Karpas-422 (cell line): ENCODE measurements at regions not wholly inside any gene's neighbourhood (a gene's known extent, or its start where the extent isn't known, plus 50 kb on each side); places are given as distances from the start of the nearest gene placed in this dataset.

Experiments used
- DNase-seq: peaks from one replicate; pipeline ENCODE4 v3.0.0-alpha.2; 2015
- H2AFZ ChIP-seq: fragments of 200-600 bp; sonication (generic); 2 replicates; pipeline ENCODE4 v1.6.1; 2014; ENCODE audit warnings: antibody characterized with exemption, low read length, mixed read lengths
- H3K27ac ChIP-seq: fragments of 200-600 bp; sonication (generic); 2 replicates; pipeline ENCODE4 v1.5.1; 2014; ENCODE audit warnings: mild to moderate bottlenecking, low read length, moderate library complexity
- H3K27me3 ChIP-seq: fragments of 200-600 bp; sonication (generic); 2 replicates; pipeline ENCODE4 v1.6.1; 2014; ENCODE audit warnings: low read length, mixed read lengths
- H3K36me3 ChIP-seq: fragments of 200-600 bp; sonication (generic); 2 replicates; pipeline ENCODE4 v1.6.1; 2014; ENCODE audit warnings: low read length, mixed read lengths; ENCODE audit not compliant: insufficient read depth
- H3K4me1 ChIP-seq: fragments of 200-600 bp; sonication (generic); 2 replicates; pipeline ENCODE4 v1.6.1; 2014; ENCODE audit warnings: mild to moderate bottlenecking, low read length, mixed read lengths
- H3K4me2 ChIP-seq: fragments of 200-600 bp; sonication (generic); 2 replicates; pipeline ENCODE4 v1.6.1; 2014; ENCODE audit warnings: low read length, low read depth, mild to moderate bottlenecking; ENCODE audit not compliant: poor library complexity, severe bottlenecking
- H3K4me3 ChIP-seq: fragments of 200-600 bp; sonication (generic); 2 replicates; pipeline ENCODE4 v1.5.1; 2014; ENCODE audit warnings: mild to moderate bottlenecking, antibody characterized with exemption, low read length, mixed read lengths
- H3K79me2 ChIP-seq: fragments of 200-600 bp; sonication (generic); 2 replicates; pipeline ENCODE4 v1.6.1; 2014; ENCODE audit warnings: mild to moderate bottlenecking, low read length, mixed read lengths
- H3K9ac ChIP-seq: fragments of 200-600 bp; sonication (generic); 2 replicates; pipeline ENCODE4 v1.6.0; 2014; ENCODE audit warnings: low read length
- H3K9me2 ChIP-seq: fragments of 200-600 bp; sonication (generic), shearing (Covaris generic); replicated peaks from 2 replicates; pipeline ENCODE4 v1.6.0; 2014; ENCODE audit warnings: mild to moderate bottlenecking, low read length, moderate library complexity; ENCODE audit not compliant: insufficient read depth
- H3K9me3 ChIP-seq: fragments of 300-700, 200-600 bp; sonication (generic); 2 replicates; pipeline ENCODE4 v1.6.1; 2014; ENCODE audit warnings: low read length, mixed read lengths
- H4K20me1 ChIP-seq: fragments of 200-600 bp; sonication (generic); 2 replicates; pipeline ENCODE4 v1.6.1; 2014; ENCODE audit warnings: mild to moderate bottlenecking, antibody characterized with exemption, low read length, low read depth; ENCODE audit not compliant: insufficient read depth

DNA sequence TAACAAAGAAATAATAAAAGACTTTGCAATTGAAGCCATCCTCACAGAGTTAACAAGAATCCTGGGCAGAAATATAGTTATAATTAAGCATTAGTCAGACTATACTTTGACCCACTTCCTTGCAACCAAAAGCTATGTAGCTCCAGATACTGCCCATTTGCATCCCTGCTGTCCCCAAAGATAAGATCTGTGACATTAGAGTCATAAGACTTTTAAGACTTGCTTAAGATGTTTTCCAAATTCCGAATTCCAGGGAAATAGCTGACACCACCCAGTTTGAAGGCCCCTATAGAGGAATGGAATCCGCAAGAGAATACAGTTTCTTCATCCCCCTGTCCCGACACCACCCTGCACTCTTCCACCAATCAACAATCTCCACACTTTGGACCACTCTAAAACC, 69.5 kb upstream of the TLK1 start:
- Histone ChIP-seq H3K4me3 (no peak overlapping the region), H3K36me3 (no peaks in the 10 kb centered on the region), H3K4me1 (no peaks in the 10 kb centered on the region), H3K79me2 (no peaks in the 10 kb centered on the region), H4K20me1 (no peaks in the 10 kb centered on the region), H3K27ac (no peak overlapping the region), H2AFZ (no peak overlapping the region), H3K9me3 (no peaks in the 10 kb centered on the region), H3K9me2 (no peaks in the 10 kb centered on the region), H3K9ac (no peak overlapping the region), H3K4me2 (no peak overlapping the region), H3K27me3 (no peaks in the 10 kb centered on the region)
- DNase-seq = no peak

DNA sequence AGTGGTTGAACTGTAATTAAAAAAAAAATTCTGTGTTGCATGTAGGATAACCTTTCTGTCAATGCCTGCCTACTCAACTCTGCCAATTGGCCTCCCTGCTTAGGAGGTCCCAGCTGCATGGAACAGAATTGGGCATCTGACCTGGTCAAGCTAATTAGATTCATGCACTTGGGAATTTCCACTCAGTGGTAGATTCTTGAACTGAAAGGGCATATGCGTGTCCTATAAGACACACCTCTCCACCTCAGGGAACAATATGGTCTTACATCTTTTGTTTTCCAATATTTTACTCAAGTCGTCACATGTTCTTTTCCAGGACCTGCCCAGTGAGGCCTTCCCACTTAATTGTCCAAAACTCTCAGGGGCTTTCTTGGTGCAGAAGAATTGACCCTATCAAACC, 68.1 kb upstream of the TLK1 start:
- H3K4me2 ChIP-seq = no peak overlapping the region
- H3K9me3 ChIP-seq = no peaks in the 10 kb centered on the region
- H3K4me1 ChIP-seq = no peaks in the 10 kb centered on the region
- no peaks in the 10 kb centered on the region for H3K79me2 ChIP-seq
- no peaks in the 10 kb centered on the region for H3K9me2 ChIP-seq
- H3K4me3 ChIP-seq = no peak overlapping the region
- H3K9ac ChIP-seq = no peak overlapping the region
- no peak for DNase-seq
- no peak overlapping the region for H3K27ac ChIP-seq
- H3K36me3 ChIP-seq = no peaks in the 10 kb centered on the region
- H2AFZ ChIP-seq = no peak overlapping the region
- H4K20me1 ChIP-seq = no peaks in the 10 kb centered on the region
- no peaks in the 10 kb centered on the region for H3K27me3 ChIP-seq

DNA sequence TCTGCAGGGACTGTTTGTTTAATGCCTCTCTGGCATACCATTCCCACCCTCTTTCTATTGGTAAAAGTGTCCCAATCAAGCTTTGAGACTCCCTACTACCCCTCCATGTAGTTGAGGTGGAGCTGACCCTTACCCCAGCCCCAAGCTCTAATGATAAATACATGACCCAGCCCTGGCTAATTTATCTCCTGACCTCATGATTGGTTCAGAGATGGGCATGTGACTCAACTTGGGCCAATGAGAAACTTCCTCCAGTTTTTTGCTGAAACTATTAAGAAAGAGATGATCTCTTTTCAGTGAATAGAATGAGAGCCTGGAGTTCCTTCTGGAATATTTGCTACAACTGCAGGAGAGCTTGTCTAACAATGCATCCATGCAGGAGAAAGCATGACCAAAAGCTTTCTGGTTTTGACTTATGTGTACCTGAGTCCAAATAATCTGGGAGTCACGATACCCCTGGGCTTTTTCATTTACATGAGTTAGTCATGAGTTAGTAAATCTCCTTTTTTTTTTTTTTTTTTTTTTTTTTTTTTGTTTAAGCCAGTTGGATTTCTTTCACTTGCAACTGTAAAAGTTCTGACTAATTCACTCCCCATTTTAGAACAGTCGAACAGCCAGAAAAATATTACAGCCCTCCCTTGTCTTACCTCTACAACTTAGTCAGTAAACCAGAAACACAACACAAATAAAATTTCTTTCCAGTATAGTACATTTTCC, 66.5 kb upstream of the TLK1 start:
- Histone ChIP-seq H3K9me3 (no peaks in the 10 kb centered on the region), H2AFZ (no peak overlapping the region), H3K4me1 (no peaks in the 10 kb centered on the region), H3K9me2 (no peaks in the 10 kb centered on the region), H3K4me3 (no peak overlapping the region), H3K36me3 (no peaks in the 10 kb centered on the region), H4K20me1 (no peaks in the 10 kb centered on the region), H3K79me2 (no peaks in the 10 kb centered on the region), H3K27ac (no peak overlapping the region), H3K9ac (no peak overlapping the region), H3K4me2 (no peak overlapping the region), H3K27me3 (no peaks in the 10 kb centered on the region)
- DNase-seq = no peak

DNA sequence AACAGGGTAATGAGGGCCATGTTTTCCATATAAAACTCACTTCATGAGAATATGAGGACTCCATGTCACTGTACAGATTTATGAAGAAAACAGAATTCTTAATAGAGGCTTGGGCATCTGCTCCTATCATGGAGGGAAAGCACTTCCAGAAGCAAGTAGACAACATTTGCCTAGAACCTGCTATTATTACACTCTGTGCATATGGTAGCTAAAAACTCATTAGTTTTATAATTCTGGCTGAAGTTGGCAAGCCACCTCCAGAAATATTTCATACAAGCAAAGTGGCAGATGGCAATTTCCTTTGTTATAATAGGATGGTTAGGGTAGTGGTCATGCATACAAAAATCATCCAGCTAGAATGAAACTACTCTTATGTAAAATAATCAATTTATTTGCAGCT, 65.8 kb upstream of the TLK1 start:
- Histone ChIP-seq H3K4me3 (no peak overlapping the region), H4K20me1 (no peaks in the 10 kb centered on the region), H3K79me2 (no peaks in the 10 kb centered on the region), H3K36me3 (no peaks in the 10 kb centered on the region), H3K9me3 (no peaks in the 10 kb centered on the region), H3K4me1 (no peaks in the 10 kb centered on the region), H3K27ac (no peak overlapping the region), H3K9ac (no peak overlapping the region), H3K27me3 (no peaks in the 10 kb centered on the region), H3K4me2 (no peak overlapping the region), H2AFZ (no peak overlapping the region), H3K9me2 (no peaks in the 10 kb centered on the region)
- DNase-seq = no peak

DNA sequence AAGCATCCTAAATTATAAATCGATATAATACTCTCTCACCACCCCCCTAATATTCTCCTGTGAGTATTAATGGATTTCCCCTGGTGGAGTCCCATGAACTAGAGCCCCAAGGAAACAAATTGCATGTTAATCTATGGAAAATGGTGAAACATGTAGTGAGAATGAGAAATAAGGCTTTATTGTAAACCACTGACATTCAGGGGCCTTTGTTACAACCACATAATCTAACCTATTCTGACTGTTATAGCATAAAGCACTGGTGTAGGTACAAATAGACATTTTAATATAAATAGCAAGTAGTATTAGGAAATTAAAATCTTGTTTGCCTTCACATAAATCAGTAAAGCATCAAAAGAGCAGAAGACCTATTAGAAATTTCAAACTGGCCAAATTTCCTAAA, 65.3 kb upstream of the TLK1 start:
- Histone ChIP-seq H2AFZ (no peak overlapping the region), H3K79me2 (no peaks in the 10 kb centered on the region)

DNA sequence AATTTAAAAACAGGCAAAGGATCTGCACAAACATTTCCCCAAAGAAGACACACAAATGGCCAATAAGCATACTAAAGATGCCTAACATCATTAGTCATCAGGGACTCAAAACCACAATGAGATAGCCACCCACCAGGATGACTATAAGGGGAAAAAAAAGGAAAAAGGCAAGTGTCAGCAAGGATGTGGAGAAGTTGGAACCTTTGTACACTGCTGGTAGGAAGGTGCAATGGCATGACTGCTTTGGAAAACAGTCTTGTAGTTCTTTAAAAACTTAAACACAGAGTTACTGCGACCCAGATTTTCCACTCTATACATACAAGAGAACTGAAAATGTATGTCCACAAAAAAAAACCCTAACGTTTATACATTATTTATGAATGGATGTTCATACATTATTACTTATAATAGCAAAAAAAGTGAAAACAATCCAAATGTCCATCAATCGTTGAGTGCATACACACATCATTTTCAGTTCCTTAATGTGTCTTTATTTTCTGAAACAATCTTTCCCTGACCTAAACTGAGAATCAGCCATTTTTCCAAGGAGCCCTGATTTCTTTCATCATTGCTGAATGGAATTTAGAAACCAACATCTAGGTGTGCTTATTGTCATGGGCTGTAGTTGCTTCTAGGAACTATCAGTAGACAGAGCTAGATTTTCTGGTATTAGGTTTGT, 64.7 kb upstream of the TLK1 start:
- H3K9me2 ChIP-seq = no peaks in the 10 kb centered on the region
- H3K4me2 ChIP-seq = no peak overlapping the region
- H3K79me2 ChIP-seq = no peaks in the 10 kb centered on the region
- no peaks in the 10 kb centered on the region for H3K36me3 ChIP-seq
- no peak overlapping the region for H2AFZ ChIP-seq
- no peaks in the 10 kb centered on the region for H3K9me3 ChIP-seq
- H3K4me3 ChIP-seq = no peak overlapping the region
- DNase-seq = no peak
- no peaks in the 10 kb centered on the region for H3K27me3 ChIP-seq
- no peaks in the 10 kb centered on the region for H4K20me1 ChIP-seq
- no peak overlapping the region for H3K9ac ChIP-seq
- H3K4me1 ChIP-seq = no peaks in the 10 kb centered on the region
- no peak overlapping the region for H3K27ac ChIP-seq

More for the DNA sequence above, 65.3 kb upstream of the TLK1 start:
- DNase-seq = no peak
- no peaks in the 10 kb centered on the region for H3K9me3 ChIP-seq
- H3K4me2 ChIP-seq = no peak overlapping the region
- H3K9ac ChIP-seq = no peak overlapping the region
- H3K4me1 ChIP-seq = no peaks in the 10 kb centered on the region
- H3K27me3 ChIP-seq = no peaks in the 10 kb centered on the region
- H3K36me3 ChIP-seq = no peaks in the 10 kb centered on the region
- no peaks in the 10 kb centered on the region for H3K9me2 ChIP-seq
- H3K4me3 ChIP-seq = no peak overlapping the region
- no peaks in the 10 kb centered on the region for H4K20me1 ChIP-seq
- no peak overlapping the region for H3K27ac ChIP-seq

DNA sequence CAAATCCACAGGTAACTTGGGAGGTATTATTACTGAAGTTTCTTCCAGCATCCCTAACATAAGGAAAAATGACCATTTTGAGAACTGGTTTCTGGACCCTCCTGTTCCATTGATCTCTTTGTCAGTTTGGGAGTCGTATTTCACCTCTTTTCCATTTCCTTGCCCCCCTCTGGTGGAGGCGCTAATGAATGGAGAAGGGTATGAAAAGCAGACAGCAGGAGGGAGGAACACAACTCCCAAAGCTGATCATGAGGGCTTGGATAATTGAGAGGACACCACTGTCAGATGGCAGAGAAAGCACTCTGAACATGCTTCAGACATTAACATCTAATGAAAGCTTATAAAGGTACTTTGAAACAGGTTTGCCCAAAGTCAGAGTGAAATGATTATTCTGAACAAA, 56.6 kb upstream of the TLK1 start:
- Histone ChIP-seq H3K4me2 (no peak overlapping the region), H4K20me1 (no peaks in the 10 kb centered on the region), H3K4me3 (no peak overlapping the region), H2AFZ (no peak overlapping the region), H3K79me2 (no peaks in the 10 kb centered on the region), H3K9me2 (no peaks in the 10 kb centered on the region), H3K27me3 (no peaks in the 10 kb centered on the region), H3K9ac (no peak overlapping the region), H3K36me3 (no peaks in the 10 kb centered on the region), H3K4me1 (no peaks in the 10 kb centered on the region), H3K27ac (no peak overlapping the region), H3K9me3 (no peaks in the 10 kb centered on the region)
- DNase-seq = no peak

DNA sequence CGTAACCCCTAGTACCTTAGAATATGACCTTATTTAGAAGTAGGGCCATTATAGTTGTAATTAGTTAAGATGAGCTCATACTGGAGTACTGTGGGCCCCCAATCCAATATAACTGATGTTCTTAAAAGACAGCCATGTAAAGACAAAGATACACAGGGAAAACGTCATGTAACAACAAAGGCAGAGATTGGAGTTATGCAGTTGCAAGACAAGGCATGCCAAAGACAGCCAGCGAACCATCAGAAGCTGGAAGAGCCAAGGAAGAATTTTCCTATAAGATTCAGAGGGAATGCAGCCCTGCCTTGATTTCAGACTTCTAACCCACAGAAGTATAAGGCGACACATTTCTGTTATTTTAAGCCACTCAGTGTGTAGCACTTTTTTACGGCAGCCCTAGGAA, 55.9 kb upstream of the TLK1 start:
- Histone ChIP-seq H3K4me1 (no peaks in the 10 kb centered on the region), H3K79me2 (no peaks in the 10 kb centered on the region), H3K9ac (no peak overlapping the region), H3K4me3 (no peak overlapping the region), H4K20me1 (no peaks in the 10 kb centered on the region), H3K9me3 (no peaks in the 10 kb centered on the region), H3K27me3 (no peaks in the 10 kb centered on the region), H3K9me2 (no peaks in the 10 kb centered on the region), H2AFZ (no peak overlapping the region), H3K27ac (no peak overlapping the region), H3K36me3 (no peaks in the 10 kb centered on the region), H3K4me2 (no peak overlapping the region)
- no peak for DNase-seq
